ENCODE measurements at regions not wholly inside any gene's neighbourhood (a gene's known extent, or its start where the extent isn't known, plus 50 kb on each side); places are given as distances from the start of the nearest gene placed in this dataset.
"Not testable (repeated sequence)": the region's sequence is repeated elsewhere in the genome, so short reads cannot be mapped to it uniquely, and the experiment has no call there.

DNA sequence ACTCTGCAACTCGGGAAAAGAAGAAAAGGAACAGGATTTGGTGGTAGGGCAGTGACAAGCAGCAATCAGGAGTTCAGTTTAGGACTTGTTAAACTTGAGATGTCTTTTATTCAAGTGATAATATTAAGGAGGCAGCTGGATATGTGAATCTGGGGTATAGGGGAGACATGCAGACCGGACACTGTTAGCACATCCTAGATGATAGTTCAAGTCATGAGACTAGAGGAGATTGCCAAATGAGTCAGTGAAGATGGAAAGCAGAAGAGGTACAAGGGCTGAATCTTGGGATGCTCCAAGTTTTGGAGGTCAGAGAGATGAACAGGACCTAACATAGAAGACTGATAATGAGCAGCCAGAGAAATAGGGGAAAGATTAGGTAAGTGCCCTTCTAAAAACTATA is 69.5 kb upstream of the PSME4 start:
- no peak for FAIRE-seq
- no peak for DNase-seq (ENCODE audit: low spot score in 2 of 2)

DNA sequence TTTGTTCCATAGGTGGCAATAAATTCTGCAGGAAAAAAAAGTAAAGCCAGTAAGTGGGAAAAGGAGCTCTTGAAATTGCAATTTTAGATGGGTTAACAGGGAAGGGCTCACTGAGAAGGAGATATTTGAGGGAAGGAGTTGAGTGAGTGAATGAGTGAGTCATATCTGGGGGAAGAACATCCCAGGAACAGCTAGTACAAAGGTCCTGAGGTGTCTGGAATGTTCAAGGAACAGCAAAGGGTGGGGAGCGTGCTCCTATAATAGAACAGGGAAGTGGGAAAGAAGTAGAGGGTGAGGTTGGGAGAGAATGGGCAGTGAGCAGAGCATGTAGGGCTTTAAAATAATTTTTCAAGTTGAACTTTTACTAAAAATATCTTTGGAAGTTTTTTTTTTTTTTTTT is 68.0 kb upstream of the PSME4 start:
- FAIRE-seq (no peak), DNase-seq (ENCODE audit: low spot score in 2 of 2) (no peak)

GRCh38 chr2:54031288-54031687 is 60.5 kb upstream of the PSME4 start:
- FAIRE-seq; DNase-seq (ENCODE audit: low spot score in 2 of 2): not testable (repeated sequence)

GRCh38 chr2:54030806-54031205 is 60.0 kb upstream of the PSME4 start:
- no peak for FAIRE-seq

DNA sequence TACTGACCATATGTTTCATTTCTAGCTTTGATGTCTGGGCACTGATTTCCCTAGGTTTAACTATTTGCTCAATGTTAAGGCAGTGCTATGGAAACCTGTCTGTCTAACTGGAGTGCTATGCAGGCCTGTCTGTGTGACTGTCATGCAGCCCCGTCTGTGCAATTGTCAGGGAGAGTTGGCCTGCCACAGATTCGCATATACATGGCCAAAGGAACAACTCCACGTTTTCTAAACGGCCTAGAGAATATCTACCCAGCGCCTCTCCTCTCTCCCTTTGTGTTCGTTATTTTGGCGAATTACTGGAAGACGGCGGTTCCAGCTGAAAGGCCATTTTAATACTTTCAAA is 59.6 kb upstream of the PSME4 start:
- FAIRE-seq (no peak), DNase-seq (ENCODE audit: low spot score in 2 of 2) (no peak)

More at GRCh38 chr2:54030806-54031205, 60.0 kb upstream of the PSME4 start:
- no peak for DNase-seq (ENCODE audit: low spot score in 2 of 2)

DNA sequence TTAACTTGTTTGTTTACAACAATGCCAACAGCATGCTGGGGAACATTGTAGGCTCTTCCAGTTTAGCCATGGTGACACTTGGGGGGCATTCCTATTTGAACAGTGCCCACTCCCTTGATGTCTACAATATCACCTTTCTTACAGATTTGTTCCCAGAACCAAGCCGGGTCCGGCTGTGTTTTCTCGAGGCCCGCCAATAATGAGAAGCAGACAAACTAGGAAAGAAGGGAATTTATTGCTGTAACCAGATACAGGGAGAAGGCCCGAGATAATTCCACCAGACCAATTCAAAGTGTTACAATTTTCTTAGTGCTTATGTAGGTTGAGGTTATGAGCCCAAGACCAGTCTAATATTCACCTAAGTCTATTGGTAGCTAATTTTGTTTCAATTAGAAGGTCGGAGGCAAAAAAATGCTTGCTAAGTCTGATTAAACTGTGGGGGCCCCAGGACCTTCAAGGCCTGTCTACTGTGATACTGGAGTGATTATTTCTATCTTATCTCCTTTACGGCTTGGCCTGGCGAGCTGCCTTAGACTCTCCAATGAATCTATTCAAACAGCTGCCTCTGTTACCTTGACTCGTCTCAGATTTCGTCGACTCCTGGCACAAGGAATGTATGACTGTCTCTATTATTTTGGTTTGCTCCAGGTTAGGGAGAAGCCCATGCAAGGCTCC is 59.1 kb upstream of the PSME4 start:
- no peak for DNase-seq (ENCODE audit: low spot score in 2 of 2)
- no peak for FAIRE-seq

DNA sequence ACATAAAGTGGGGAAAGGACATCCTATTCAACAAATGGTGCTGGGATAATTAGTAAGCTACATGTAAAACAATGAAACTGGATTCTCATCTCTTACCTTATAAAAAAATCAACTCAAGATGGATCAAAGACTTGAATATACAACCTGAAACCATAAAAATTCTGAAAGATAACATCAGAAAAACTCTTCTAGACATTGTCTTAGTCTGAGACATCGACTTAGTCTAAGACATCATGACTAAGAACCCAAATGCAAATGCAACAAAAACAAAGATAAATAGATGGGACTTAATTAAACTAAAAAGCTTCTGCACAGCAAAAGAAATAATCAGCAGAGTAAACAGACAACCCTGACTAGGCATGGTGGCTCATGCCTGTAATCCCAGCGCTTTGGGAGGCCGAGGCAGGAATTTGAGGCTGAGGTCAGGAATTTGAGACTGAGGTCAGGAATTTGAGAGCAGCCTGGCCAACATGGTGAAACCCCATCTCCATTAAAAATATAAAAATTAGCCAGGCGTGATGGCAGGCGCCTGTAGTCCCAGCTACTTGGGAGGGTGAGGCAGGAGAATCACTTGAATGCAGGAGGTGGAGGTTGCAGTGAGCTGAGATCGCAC is 54.8 kb upstream of the PSME4 start:
- FAIRE-seq; DNase-seq (ENCODE audit: low spot score in 2 of 2): not testable (repeated sequence)

GRCh38 chr2:54024576-54024975 is 53.8 kb upstream of the PSME4 start:
- no peak for DNase-seq (ENCODE audit: low spot score in 2 of 2)
- FAIRE-seq, result no peak

DNA sequence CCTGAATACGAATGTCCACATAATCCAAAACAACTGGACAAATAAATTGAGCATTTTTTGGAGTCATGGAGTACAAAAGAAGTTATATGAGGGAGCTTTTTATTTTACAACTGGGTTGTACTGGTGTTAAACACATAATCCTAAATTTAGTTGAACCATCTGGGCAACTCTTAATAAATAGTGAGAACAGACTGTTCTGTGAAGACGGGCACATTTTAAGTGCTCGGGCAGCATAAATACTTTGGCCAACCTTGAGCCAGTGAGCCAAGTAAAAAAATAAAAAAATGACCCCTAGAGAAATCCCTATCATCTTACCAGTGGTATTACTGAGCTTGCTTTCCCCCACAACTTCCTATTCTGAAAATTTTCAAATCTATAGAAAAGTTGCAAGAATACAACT is 50.9 kb upstream of the PSME4 start:
- DNase-seq (ENCODE audit: low spot score in 2 of 2) (no peak), FAIRE-seq (no peak)

DNA sequence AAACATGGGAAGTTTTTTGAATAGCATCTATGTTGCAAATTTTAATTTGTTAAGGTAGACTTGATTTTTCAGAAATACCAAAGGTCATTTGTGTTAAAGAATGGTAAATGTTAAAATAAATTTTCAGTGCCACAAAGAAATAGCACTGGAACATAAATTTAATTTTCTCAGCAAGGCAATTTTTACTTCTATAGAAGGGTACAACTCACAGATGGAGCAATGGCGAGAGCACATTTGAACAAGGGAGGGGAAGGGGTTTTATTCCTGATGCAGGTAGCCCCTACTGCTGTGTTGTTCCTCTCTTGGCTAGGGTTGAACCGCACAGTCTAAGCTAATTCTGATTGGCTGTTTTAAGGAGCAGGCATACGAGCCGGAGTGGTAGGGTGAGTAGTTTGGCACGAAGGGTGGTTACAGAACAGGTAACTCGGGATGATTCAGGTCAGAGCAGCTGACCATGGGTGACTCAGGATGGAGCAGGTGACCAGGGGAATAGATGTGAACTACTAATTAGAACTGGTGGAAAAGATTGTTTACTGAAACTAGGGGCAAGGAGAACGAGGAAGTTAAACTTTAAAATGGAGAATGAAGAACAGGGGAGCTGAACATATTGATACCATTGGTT is 50.1 kb upstream of the PSME4 start:
- FAIRE-seq (no peak), DNase-seq (ENCODE audit: low spot score in 2 of 2) (no peak)
